Epithelial cell of prostate (primary cell): ENCODE measurements at regions not wholly inside any gene's neighbourhood (a gene's known extent, or its start where the extent isn't known, plus 50 kb on each side); places are given as distances from the start of the nearest gene placed in this dataset.

Experiments used
- DNase-seq: peaks from one replicate; pipeline ENCODE4 v3.0.0-alpha.2; 2011; ENCODE audit warnings: low read depth, low spot score
- H3K27ac ChIP-seq: fragments of 450-650 bp; 2 replicates; pipeline ENCODE4 v1.5.1; 2017; ENCODE audit warnings: mild to moderate bottlenecking

DNA sequence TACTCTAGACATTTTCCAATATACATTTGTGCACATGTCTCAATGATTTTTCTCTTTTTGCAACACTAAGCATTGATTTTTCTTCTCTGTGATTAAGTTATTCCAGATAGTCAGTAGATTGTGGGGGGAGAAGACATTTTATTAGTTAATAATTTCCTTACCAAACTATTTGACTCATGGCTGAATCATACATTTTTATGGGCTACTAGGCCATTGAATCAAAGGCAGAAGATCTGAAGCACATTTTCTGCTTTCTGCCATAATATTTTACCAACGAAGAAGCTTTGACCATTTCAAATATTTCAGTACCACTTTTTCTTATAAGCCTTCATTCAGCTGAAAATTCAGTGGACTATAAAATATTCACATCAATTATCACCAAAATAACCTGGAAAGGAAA lies 175.6 kb downstream of the IRX2 start:
- DNase-seq: no peak
- H3K27ac ChIP-seq: no peak overlapping the region

DNA sequence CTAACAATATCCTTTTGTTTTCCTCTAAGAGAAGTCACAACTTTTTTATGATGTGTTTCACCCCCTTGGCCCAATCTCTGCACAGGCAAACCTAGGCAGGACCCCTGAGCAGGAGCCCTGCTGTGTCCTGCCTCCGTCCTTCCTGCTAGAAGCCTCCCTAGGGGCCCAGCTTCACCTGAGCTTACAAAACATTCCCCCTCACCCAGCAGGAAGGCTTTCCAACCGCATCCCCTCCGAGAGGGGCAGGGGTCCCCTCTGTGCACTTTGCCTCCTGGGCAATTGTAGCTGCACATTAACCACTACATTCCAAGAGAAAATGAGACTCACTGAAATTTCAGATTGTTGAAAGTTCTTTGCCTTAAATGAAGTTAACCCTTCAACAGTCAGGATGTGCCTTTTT lies 176.2 kb downstream of the IRX2 start:
- no peak for DNase-seq
- H3K27ac ChIP-seq: no peak overlapping the region

DNA sequence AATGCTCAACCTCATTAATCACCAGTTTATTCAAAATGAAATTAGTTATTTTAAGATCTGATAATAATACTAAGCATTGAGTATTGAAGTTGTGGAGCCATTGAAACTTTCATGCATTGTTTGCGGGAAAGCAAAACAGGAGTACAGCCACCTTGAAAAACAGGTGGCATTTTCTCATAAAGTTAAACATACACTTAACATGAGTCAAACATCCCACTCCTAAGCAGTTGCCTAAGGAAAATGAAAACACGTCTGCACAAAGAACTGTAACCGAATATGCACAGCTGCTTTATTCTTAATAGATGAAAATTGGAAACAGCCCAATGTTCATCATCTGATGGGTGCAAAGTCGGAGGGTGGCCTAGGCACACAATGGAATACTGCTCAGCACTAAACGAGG lies 177.3 kb downstream of the IRX2 start:
- no peak overlapping the region for H3K27ac ChIP-seq
- DNase-seq: no peak

DNA sequence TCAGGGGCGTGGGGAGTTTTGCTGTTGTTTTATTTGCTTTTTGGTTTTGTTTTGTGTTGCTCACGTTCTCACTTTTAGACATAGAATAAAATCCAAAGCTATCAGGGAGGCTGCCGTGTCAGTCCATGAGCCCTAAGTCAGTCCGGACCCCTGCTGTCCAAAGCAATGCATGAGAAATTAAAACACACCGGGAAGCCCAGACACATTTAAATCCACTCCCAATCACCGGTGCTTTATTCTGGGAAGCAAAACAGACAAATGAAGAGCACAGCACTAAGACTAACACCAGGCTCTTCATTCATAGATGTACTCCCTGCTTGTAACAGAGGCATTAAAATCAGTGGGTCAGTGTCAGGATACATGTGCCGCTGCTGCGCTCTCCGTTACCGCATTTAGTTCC lies 180.9 kb downstream of the IRX2 start:
- H3K27ac ChIP-seq: no peak overlapping the region
- DNase-seq: no peak

DNA sequence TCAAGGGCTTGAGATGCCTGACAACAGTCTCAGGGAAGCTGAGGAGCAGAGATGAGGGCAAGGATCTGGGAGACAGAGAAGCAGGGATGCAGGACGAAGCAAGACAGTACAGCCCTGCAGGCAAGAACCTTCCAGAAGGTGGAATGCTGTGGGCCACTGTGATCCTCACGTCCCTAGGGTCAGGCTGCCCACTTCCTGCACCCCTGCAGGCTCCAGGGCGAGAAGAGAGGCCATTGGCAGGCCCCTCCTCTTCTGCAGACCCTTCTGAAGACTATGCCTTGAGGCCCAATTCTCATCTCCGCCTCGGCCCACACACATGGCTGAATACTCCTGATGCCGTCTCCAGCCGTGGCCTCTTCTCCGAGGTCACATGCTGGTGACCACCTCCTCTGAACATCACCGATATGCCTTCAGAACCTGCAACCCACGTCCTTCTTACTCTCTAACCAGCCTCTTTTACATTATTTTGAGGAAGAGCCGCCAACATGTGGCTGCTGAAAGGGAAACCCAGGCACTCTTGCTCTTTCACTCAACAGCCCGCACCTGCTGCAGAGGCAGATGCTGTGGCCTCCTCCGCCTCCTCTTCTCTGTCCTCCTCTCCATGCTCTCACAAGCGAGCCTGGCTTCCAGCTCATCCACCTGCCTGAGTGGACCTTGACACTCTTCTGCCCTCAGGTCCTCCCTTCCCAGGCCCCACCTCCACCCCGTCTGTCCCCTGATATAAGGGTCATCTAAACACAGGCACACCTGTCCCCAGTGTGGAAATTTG lies 181.5 kb downstream of the IRX2 start:
- H3K27ac ChIP-seq: no peak overlapping the region
- no peak for DNase-seq

DNA sequence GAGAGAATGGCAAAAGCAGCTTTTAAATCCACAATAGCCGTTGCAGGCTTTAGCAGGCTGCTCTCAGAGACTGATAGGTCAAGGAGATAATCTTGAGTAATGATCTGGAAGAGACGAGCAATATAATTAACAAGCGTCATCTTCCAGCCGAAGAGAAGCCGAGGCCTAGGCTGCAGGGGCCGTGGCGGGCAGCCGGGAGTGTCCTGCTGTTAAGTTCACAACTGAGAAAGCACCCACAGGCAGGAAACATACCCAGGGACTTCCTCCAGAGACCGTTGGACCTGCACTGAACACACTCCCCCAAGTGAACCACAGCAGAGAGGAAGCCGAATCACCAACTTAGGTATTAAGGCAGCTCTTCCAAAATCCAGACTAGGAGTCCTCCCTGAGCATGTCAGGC lies 182.3 kb downstream of the IRX2 start:
- H3K27ac ChIP-seq: no peak overlapping the region
- no peak for DNase-seq

DNA sequence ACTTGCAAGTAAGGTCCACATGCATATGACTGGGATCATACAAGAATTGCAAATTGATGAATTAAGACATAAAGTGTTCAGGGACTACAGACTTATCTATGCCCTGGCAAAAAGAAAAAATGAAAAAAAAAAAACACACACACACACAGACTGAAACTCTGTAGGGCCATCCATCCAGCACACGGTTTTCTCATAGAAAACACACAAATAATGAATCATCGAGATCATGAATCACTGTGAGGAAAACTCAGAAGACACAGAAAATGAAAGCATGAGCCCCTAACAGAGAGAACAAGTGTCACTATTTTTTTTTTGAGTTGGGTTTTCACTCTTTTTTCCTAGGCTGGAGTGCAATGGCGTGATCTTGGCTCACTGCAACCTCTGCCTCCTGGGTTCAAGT lies 185.2 kb downstream of the IRX2 start:
- no peak for DNase-seq
- no peak overlapping the region for H3K27ac ChIP-seq

DNA sequence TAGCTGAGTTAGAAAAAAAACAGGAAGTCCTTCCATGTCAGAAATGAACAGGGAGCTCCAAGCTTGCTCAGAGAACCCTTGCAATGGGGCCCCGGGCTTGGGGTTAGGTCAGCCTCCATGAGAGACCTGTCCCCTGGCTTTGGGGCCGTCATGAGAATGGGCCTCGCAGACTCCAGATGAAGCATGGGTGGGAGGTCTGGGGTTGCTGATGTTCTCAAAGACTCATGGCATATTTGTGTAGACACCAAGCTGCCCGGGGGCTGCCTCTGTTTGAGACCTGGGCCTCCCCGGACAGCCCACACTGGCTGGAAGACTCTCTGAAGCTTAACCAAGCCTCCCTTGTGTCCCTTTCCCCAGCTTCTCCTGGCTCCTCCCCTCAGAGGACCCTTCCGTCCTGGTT lies 186.3 kb downstream of the IRX2 start:
- DNase-seq: no peak
- H3K27ac ChIP-seq: no peak overlapping the region

DNA sequence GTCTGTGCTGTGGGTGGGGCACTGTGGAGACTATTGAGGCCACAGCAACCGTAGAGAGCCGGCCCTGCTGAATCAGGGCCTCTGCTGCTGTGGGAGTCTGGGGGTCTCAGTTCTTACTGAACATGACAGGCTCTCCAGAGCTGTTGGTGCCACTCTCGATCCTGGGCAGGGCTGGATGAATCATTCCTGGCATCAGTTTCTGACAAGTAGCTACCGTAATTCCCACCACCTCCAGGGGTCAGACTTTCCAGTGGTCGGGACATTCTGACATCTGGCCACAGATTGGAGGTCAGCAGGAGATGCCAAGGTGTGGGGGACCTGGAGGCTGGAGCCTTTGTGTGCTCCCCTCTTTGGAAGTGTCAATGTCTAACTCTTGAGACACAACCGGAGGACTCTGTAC lies 188.4 kb downstream of the IRX2 start:
- H3K27ac ChIP-seq: no peak overlapping the region
- DNase-seq: no peak

DNA sequence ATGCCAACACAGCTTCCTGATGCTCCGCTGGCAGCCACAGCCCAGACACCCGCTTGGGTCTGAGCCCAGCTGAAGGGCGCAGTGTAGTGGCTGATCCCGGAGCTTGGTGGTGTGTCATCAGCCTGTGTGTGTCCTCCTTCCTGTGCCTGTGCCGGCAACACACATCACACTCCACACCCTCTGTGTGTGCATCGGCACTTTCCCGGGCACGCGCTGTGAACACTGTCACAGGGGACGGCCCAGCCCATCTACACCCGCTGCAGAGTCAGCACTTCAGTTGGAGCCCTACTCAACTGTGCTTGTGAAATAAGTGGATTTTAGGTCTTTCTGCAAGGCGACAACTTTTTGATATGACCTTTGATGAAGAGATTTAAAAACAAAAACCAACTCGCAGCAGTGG lies 189.4 kb downstream of the IRX2 start:
- DNase-seq: no peak
- H3K27ac ChIP-seq: no peak overlapping the region

DNA sequence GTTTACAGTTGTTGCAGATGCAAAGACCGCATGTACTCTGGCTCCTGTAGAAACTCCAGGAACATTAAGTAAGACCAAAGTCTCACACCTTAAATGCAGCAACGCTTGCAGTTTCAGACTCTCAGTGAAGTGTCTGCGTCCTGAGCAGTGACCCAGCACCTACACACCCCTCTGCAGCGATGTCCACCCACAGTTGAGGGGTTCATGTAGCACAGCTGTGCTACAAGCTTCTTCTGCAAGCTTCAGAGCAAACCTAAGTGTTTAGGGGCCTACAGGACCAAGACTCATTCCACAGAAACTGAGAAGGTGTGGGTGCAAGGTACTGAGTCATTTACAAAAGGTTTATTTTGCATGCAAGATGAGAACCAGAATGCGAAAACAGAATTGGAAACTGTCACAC lies 191.0 kb downstream of the IRX2 start:
- DNase-seq: no peak

DNA sequence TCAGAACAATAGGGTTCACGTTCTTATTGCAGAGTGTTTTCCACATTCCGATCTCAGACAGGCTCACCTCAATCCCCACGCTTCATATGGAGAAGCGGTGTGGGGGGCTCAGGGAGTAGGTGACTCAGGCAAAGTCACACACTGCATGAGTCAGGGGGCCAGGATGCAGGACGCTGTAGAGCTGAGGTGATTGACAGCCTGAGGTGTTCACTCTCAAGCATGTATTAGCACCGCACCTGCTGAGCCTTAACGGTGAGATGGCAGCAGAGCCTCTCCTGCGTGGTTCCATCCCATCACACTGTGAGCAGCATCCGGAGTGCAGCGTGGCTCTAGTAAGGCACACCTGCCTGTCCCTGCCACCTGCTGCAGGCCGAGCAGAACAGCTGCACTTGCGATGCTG lies 194.0 kb downstream of the IRX2 start:
- DNase-seq: no peak
- H3K27ac ChIP-seq: no peak overlapping the region

More for the DNA sequence above, 191.0 kb downstream of the IRX2 start:
- no peak overlapping the region for H3K27ac ChIP-seq

DNA sequence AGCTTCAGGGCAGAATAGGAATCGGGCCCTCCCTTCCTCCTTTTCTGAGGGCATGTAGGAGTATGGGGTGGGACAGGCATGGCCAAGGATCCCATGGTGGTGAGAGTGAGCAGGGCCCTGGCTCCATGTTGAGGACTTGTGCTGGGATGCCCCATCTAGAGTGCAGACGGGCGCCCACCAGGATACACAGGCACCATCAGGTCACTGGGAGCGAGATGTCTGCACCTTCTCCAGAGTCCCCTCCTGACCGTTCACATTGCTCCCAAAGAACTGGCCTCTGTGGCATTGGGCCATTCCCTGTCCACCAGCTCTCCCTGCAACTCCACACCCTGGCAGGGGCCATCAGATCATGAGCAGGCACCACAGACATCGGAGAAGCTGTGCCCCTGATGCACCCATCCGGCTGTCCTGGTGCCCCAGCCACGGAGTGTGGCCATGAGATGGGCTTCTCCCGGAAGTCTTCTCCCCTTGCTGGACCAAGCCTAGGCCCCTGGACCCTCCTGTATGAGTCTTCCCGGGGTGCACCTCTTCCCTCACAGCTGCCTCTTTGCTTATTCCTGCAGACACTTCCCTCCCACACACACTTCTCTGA lies 195.0 kb downstream of the IRX2 start:
- no peak overlapping the region for H3K27ac ChIP-seq
- DNase-seq: no peak

DNA sequence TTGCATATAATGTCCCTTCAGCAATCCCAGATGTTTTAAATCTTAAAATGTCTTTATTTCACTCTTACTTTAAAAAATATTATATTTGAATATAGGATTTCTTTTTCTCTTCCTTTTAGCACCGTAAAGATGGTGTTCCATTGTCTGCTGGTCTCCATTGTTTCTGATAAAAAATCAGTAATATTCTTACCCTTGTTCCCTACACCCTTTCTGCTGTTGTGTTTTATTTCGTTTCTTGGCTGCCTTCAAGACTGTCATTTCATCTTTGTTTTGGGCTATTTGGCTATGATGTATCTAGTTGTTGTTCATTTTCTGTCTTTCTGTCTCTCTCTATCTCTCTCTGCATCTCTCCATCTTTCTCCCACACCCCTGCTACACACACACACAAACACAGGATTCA lies 197.9 kb downstream of the IRX2 start:
- DNase-seq: no peak
- H3K27ac ChIP-seq: no peak overlapping the region

DNA sequence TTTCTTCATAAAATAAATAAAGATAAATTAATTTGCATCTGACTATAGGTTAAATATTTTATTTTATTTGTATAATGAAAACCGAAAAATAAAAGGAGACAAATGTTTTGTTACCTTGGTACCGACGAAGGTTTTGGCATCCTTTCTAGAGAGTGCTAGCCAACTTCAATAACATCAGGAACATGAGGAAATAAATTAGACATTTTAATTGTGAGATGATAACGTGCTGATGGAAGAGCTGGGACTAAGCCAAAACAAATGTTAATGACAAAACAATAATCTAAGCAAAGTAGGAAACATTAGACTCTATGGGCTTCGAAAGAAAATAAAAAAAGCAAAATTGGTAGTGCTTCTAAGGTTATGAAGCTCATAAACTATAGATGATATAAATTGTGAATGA lies 201.0 kb downstream of the IRX2 start:
- H3K27ac ChIP-seq: no peak overlapping the region
- DNase-seq: no peak

DNA sequence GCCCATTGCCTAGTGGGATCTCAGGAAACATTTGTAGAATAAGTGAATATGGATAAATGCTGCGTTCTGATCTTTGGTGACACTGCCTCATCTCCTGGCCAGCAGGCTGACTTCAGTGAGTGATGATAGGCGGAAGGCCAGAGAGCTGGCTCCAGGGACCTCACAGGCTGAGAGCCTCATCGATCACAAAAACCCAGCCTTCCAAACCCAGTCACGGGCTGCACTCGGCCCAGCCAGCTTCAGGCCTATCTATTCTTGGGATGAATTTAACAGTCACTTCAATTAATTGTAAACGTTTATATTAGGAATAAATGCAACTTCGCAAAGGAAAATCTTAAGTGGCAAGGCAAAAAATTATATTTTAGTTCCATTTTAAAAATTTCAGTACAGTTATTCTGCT lies 201.6 kb downstream of the IRX2 start:
- no peak overlapping the region for H3K27ac ChIP-seq
- DNase-seq: no peak

DNA sequence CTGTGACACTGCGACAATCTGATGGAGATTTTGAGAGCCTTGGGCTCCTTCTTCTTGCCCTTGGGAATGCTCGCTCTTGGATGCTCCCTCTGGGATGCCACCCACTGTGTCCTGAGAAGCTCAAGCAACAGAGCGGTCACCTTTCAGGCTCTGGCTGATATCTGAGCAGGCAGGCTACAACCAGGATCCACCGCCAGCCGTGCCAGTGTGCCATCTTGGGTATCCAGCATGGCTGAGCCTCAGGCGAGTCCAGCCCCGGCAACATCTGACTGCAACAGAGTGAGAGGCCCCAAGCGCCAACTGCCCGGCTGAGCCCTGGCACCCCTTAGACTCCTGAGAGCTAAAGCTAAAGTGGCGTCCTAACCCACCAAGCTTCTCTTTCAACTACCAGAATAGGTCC lies 202.1 kb downstream of the IRX2 start:
- no peak for DNase-seq
- no peak overlapping the region for H3K27ac ChIP-seq

DNA sequence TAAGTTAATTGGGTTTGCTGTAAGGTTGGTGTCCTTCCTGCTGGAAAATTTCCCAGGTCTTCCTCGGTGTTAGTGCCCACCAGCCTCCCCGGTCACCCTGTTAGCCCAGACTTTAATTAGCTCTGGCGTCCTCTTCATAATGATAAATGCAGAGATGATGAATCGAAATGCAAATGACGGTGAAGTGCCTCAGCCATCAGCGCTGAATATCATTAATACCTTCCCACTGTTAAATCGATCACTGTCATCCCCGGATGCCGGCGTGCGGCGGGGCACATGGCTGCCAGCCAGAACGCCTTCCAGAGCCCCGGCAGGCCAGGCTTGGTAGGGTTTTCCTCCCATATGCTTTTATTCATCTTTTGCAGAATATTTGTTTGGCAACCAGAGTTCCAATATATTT lies 204.5 kb downstream of the IRX2 start:
- DNase-seq: no peak
- H3K27ac ChIP-seq: no peak overlapping the region

DNA sequence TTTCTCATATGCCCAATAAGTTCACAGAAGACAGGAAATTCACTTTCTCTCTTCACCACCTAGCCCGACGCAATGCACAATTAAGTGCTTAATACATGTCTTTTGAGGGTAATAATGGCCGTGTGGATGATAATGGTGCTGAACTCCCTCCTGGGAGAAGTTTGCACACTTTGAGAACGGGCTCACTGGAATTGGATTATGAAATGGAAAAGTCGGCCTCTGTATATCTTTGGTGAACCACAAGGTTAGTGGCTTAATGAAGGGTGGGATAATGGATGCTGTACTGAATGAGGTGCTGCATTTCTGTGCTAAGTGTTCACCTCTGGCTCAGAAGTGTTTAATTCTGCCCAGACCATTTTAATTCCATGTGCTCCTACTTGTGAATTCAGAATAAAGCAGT lies 207.5 kb downstream of the IRX2 start:
- no peak overlapping the region for H3K27ac ChIP-seq

DNA sequence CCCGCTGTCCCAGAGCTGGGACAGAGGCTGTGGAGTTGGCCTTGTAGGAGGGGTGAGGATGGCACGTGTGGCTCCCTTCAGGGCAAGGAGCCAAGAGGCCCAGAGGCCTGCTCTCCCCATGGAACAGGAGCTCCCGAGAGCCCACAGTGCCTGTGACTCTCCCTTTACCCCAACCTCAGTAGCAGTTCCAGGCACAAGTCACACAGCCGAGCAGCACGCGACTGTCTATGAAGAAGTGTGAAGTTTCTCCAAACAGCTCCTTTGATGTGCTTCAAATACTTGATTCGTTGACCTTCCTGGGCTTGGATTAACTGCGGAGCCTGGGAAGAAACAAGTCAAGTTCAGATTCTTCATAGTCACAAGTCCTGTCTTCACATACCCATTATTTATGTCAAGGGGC lies 208.7 kb downstream of the IRX2 start:
- H3K27ac ChIP-seq: no peak overlapping the region
- DNase-seq: no peak

More for the DNA sequence above, 207.5 kb downstream of the IRX2 start:
- no peak for DNase-seq

DNA sequence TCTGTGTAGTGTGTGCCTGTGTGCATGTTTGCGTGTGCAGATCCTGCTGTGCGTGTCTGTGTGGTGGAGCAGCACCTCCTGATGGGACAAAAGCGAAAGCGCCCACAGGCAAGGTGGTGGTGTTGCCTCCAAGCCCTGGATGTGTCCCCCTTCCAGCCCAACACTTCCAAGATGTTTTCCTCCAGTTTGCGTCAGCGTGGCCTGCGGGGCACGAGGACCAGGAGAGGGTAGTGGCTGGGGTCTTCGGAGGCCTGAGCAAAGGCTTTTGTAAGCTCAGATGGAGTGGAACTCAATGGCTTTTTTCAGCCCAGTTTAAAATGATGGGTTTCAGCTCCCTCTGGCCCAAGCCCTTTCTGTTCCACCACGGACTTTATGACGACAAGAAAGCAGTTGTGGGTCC lies 209.5 kb downstream of the IRX2 start:
- no peak for DNase-seq
- no peak overlapping the region for H3K27ac ChIP-seq

DNA sequence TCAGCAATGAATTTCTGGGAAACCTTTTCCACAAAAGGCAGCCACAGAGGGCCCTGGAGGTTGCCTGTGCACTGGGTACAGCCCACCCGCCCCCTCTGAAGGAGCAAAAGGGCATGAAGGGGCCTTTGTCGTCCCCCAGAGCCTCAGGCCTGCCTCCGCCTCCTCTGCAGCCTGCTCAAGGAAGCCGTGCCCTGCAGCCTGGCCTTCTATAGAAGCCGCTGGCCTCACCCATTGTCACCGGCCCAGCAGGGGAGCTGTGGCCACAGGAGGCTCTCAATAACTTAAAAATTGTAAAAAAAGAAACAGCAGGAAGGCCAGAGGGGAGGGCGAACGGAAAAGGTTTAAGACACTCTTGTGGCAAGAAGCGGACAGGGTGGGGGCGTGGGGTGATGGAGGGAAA lies 213.3 kb downstream of the IRX2 start:
- no peak for DNase-seq
- H3K27ac ChIP-seq: no peak overlapping the region
